ENCODE measurements at regions not wholly inside any gene's neighbourhood (a gene's known extent, or its start where the extent isn't known, plus 50 kb on each side); places are given as distances from the start of the nearest gene placed in this dataset.
A peak's percentile ranks its signal among the peaks of the same experiment; 100 is the strongest.

DNA sequence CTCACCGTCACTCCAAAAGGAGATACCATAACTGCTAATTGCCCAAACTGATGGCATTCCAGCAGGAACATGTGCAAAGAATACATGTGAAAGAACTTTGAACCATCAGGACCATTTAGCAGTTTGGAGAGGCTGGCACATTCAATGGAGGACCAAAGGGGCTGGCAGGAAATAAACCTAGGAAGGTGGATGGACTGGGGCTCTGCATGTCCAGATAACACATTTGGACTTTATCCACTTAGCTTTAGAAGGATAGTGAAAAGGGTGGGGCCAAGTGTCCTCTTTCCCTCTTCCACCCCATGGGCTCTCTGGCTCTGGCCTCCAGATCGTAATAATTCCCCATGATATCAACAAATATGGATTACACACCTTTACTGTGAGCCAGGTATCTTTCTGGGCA, 58.8 kb upstream of the CALM2 start:
- no peak for DNase-seq

DNA sequence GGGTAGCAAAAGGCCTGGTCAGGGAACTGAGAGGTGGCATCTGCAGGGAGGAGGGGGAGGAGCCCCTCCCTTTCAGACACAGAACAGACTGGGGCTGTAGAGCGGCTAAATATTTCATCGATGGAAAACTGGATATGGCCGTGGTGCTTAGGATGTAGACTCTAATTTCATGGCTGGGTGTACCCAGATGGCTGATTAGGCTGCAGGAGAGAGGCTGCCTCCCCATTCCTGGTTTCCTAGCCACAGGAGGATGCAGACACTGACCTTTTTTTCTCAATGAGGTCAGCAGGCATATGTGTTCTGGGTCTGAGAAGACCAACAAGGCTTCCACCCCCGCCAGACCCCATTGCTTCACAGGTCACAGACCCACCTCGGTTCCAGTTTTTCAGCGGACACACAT, 58.1 kb upstream of the CALM2 start:
- DNase-seq = no peak

DNA sequence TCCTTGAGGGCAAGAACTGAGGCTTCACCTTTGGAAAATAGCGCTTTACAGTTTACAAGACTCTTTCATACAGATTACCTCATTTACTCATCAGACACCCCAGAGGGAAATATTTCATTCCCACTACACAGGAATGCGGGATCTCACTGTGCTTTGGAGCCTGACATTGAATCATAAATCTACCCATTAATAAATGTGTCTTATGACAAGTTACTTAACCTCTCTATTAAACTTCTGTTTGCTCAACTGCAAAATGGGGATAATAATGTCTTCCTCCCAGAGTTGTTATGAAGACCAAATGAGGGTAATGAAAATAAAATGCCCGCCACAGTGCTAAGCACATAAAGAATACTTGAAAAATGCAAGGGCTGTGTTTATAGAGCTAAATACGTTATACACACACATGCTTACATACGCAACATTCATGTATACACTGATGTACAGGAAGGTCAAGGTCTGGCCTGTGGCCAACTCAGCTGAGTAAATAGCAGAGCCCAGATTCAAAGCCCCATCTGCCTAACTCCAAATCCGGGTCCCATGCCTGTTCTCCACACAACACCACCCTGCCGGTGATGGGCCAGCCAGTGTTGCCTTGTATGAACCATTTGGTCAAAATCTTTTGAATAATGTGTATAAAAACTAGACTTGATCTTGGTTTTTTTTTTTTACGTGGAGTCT, 56.6 kb upstream of the CALM2 start:
- DNase-seq = peak; percentile 20

DNA sequence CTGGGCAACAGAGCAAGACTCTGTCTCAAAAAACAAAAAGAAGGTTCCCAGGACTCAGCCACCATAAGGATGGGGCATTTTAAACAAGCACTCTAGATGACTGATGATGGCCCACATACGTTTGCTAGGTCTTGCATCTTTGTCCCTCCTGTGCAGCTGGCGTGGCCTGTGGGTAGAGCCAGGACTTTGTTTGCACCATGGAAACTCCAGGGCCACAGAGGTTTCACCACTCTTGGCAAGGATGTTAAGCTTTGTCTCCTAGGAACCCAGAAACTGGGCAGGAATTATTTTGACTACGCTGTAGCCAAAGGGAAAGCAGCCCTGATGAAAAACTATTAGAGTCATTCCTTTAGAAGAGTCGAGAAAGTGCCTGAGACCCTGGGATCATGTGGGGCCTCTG, 54.1 kb upstream of the CALM2 start:
- DNase-seq = no peak

DNA sequence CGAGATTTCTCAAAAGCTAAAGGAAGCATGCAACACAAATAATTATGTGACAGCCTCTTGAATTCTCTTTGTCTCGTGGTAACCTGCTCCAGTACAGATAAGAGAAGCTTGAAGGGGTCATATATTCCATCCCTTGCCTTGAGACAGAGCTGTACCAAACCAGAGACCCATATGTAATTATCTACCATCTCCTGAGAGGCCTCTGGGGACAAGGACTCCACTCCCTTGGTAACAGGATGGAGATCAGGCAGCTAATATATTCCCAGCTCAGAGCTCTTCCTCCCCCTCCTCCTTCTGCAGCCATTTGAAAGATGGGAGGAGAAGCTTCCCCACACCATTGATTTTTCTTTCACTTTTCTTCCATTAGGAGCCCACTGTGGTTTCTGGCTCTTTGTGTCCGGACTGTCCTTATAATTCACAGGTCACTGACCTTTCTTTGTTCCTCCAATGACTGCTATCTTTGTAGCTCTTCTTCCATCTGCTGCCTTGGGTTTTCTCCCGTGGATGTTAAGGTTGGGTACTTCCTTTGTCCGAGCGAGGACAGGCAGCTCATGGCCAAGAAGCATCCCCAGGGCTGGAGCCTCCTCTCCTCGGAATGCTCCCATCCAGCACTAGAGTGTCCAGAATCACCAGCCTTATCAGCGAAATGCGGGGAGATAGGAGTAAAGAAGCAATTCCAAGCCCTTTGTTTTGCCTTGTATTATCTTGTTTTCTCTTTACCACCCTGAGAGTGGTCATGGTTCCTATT, 51.4 kb upstream of the CALM2 start:
- no peak for DNase-seq

DNA sequence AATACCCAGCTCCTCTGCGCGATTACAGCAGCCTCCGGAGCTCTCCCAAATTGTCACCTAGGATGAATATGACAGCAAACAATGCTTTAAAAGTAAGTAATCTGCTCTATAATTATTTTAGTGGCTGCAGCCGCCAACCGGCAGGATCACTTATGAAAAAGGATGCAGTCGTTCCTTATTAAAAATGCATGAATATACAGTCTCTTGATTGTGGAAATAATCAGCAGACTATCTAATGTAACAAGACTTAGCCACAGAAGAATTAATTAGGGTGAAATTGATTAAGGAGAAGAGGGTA, 50.6 kb upstream of the CALM2 start:
- DNase-seq = peak; percentile 88

DNA sequence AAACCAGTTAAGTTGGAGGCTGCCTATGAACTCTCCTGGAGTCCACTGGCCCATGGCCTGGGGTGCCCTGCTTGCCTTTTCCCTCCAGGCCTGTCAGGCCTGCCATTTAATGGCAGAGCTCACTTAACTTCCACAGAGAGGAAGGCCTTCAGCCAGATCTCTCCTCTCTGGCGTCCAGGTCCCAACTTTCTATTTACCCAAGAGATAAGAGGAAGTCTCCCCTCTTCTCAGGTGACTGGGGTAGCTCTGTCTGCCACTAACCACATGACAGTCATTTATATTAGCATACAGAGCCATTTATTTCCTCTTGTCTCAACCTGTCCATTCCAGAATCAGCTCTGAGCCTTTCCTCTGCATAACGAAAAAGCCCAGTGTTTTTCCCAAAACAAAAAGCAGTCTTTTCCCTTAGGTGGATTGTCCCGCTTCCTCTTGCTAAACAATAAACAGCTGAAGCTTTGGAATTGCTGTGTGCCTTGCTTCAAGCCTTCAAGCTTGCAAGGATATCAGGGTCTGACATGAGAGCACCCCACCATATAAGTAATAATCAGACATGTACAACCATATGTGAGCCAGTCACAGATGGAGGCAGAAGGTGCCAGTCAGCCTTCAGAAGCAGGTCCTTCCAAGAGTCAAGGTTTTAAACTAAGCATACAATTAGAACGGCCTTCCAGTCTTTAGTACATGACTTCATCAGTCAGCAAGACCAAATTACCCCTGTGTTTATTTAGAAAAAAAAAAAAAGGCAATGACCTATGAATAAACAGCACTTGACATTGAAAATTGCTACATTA, 50.0 kb upstream of the CALM2 start:
- DNase-seq = peak; percentile 27
